ENCODE measurements at regions not wholly inside any gene's neighbourhood (a gene's known extent, or its start where the extent isn't known, plus 50 kb on each side); places are given as distances from the start of the nearest gene placed in this dataset.

GRCh38 chr2:45152691-45153090 is 143.4 kb upstream of the SIX2 start:
- TF ChIP-seq POLR2AphosphoS5 (IDR thresholded peaks at IDR 0.05; ENCODE audit: borderline replicate concordance, low read depth, low read length) (no peak), EZH2 (IDR thresholded peaks at IDR 0.05) (no peak), FOXP2 (optimal IDR thresholded peaks at IDR 0.05; ENCODE audit: control extremely low read depth, extremely low read length, insufficient read depth) (no peak)
